Tibial nerve (tissue), 4 donors: ENCODE measurements at regions not wholly inside any gene's neighbourhood (a gene's known extent, or its start where the extent isn't known, plus 50 kb on each side); places are given as distances from the start of the nearest gene placed in this dataset.

ENCODE experiments used
- EP300 ChIP-seq, 2 donors: sonication (generic); formaldehyde crosslinking; IDR thresholded peaks; one replicate each; pipeline ENCODE4 v1.6.1; 2017; ENCODE audit warnings: antibody characterized with exemption in 2 of 2, mild to moderate bottlenecking in 1 of 2
- POLR2A ChIP-seq, 2 donors: fragments of 450-650 bp; IDR thresholded peaks; one replicate each; pipeline ENCODE4 v1.6.1; 2017; ENCODE audit warnings: antibody characterized with exemption in 2 of 2, mild to moderate bottlenecking in 2 of 2, moderate library complexity in 2 of 2
- TF ChIP-seq, protein P1 (sequence below), 5 experiments: fragments of 200-600 bp in 3 of 5; fragments of 450-650 bp in 2 of 5; sonication (generic) in 3 of 5; IDR thresholded peaks; one replicate each; pipeline ENCODE4 v1.5.1; 2016 to 2019; ENCODE audit warnings: antibody characterized with exemption in 5 of 5, mild to moderate bottlenecking in 3 of 5, moderate library complexity in 2 of 5

DNA sequence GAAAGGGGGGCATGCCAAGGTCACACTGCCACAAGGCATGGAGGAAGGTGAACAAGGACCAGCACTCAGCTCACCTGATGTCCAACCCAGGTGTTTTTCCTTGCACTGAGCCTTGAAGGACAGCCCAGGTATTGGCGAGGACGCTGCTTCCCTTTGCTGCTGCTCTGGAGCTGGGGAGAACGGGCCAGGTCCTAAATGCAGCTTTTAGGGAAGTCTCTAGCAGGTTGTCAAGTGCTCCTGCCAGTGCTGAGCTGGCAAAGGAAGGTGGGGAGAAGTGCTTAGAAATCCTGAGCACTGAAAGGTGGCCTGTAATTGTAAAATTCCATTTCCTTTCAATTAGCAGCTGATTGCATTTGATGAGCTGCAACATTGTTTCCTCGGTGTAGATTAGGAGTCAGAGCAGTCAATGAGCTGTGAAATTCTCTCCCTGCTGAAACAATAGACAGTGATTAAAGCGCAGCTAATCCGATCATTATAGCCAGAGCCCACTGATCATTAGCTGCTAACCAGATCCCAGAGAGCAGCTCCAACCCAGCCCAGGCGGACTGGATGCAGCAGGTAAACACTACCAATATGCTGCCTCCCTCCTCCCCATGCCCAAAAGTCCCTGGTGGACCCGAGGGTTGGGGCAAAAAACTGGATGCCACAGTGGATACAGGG lies 507.6 kb downstream of the INSC start:
- TF ChIP-seq EP300 (IDR thresholded peaks at IDR 0.05) (no peak), POLR2A (IDR thresholded peaks at IDR 0.05) (no peak)
- TF ChIP-seq, protein P1, sequence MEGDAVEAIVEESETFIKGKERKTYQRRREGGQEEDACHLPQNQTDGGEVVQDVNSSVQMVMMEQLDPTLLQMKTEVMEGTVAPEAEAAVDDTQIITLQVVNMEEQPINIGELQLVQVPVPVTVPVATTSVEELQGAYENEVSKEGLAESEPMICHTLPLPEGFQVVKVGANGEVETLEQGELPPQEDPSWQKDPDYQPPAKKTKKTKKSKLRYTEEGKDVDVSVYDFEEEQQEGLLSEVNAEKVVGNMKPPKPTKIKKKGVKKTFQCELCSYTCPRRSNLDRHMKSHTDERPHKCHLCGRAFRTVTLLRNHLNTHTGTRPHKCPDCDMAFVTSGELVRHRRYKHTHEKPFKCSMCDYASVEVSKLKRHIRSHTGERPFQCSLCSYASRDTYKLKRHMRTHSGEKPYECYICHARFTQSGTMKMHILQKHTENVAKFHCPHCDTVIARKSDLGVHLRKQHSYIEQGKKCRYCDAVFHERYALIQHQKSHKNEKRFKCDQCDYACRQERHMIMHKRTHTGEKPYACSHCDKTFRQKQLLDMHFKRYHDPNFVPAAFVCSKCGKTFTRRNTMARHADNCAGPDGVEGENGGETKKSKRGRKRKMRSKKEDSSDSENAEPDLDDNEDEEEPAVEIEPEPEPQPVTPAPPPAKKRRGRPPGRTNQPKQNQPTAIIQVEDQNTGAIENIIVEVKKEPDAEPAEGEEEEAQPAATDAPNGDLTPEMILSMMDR (IDR thresholded peaks at IDR 0.05) = no peak
